TTC549 (cell line): ENCODE measurements at regions not wholly inside any gene's neighbourhood (a gene's known extent, or its start where the extent isn't known, plus 50 kb on each side); places are given as distances from the start of the nearest gene placed in this dataset.
"Not testable (repeated sequence)": the region's sequence is repeated elsewhere in the genome, so short reads cannot be mapped to it uniquely, and the experiment has no call there.

ENCODE experiments used
- FAIRE-seq: peaks from 2 replicates; lab custom pipeline; 2012; peaks lifted over from hg19 to GRCh38; lab: Jason Lieb, UNC

DNA sequence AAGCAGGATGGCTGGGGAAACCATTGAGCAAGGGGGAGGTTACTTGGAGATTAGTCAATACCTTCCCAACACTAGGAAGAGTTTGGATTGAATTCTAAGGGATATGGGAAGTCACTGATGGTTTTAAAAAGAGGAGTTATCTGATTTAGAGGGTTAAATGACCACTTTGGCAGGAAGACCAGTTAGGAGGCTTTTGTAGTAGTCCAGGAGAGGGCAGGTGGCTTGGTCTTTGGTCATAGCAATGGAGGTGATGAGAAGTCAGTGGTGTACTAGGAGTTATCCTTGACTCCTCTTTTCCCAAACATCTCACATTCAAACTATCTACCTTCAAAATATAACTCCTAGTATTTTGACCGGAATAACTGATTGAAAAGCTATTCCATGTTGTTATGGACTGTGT is 644.1 kb downstream of the UTRN start:
- FAIRE-seq: no peak

DNA sequence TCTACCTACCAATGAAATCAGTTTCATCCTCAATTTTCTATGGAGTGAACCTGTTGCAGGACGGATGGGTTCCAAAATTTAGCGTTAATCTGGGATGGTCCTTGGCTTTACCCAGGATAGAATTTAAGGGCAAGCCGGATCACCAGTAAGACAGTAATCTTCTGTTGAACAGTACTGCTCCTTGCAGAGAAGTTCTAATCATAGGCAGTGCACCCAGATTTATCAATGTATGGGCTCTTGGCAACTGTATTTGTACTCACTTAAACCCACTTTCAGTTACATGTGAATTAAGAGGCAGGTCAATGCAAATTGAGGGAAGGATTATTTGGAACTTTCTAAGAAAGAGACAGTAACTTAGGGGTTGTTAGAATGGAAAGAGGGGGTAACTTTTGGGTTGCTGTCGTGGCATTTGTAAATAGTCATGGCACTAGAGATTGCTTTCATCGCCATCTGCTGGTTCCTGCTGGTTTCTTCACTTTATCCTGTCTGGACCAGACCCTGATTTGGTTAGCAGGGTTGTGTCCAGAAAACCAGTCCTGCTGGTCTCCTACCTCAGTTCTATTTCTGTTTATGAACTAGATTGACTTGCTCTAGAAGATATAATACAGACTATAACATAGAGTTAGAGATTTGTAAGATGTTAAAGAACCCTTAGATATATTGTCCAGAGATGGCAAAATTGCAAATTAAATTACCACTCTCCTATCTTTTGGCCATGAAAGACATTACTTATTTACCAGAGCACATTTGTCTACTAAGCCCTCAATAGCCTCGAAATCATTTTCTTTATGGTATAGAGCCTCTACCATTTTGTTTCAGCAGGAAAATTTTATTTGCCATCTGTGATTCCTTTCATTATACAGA is 646.3 kb downstream of the UTRN start:
- FAIRE-seq: peak; percentile 26

GRCh38 chr6:144932621-144933020 is 647.5 kb downstream of the UTRN start:
- no peak for FAIRE-seq

- FAIRE-seq: no peak
Observed at GRCh38 chr6:144935181-144935580, 650.0 kb downstream of the UTRN start.

GRCh38 chr6:144935661-144936060 is 650.5 kb downstream of the UTRN start:
- FAIRE-seq: no peak

DNA sequence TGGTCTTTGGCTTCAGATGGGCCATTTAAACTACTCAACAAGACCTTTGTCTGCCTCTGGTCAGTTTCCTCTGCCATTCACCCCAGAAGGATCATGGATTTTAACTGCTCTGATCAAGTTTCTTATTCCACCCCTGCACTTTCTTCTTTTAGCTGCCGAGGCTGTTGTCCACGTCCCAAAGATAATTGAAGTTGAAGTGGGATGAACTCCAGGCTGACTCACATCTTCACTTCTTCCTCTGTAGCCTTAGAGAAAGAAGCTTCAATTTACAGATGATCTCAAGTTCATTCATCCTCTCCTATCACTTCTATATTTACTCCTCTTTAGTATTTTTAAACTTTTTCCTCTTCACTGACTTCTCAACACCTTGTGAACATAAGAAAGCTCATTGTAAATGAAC is 651.6 kb downstream of the UTRN start:
- no peak for FAIRE-seq

GRCh38 chr6:144939921-144940320 is 654.8 kb downstream of the UTRN start:
- no peak for FAIRE-seq

DNA sequence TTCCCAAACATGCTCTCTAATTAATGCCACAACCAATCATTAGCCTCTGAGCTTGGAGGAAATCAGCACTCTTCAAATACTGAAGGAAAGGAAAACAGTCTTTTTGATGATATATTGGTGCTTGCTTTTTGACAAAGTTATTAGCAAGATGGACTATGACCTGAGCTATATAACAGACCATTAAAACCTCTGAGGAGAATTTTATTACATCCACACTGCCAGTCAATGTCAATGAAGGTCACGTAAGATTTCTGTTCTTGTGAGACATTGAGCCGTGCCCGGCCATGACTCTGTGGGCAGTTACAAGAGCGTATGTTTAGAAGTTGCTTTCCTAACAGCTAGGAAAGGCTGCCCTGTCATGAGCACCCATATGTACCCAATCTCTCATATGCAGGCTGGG is 659.0 kb downstream of the UTRN start:
- FAIRE-seq: no peak

- no peak for FAIRE-seq
Observed at GRCh38 chr6:144947398-144947976, 662.4 kb downstream of the UTRN start.

GRCh38 chr6:144951730-144952437 is 666.7 kb downstream of the UTRN start:
- no peak for FAIRE-seq

DNA sequence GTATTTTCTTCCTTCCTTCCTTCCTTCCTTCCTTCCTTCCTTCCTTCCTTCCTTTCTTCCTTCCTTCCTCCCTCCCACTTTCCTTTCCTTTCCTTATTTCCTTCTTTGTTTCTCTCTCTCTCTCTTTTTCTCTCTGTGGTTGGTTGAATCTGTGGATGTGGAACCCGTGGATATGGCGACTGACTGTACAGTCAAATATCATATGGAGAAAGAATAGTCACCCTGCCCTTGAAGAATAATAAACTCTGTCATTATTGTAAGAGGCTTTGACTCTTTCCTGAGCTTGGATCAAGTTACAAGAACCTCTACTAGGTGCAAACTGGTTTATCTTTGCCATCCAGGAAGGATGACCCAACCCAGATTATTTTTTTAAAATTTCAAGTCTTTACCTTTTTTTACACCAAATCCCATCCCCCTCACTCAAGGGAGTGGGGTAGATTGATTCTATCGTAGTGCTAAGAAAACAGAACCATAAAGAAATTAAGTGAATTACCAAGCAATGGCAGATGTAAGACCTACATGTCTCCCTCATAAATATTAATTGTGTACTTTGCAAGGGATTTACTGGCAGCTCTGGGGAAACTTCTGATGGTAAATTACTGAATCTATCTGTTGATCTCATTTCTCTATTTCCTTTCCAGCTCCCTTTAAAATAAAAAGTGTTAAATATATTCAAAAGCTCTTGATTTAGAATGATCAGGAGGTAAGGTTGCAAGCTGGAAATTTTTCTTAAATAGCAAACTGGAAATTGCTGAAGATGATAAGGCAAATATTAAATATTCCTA is 667.5 kb downstream of the UTRN start:
- FAIRE-seq: no peak

GRCh38 chr6:144953552-144954240 is 668.6 kb downstream of the UTRN start:
- no peak for FAIRE-seq

DNA sequence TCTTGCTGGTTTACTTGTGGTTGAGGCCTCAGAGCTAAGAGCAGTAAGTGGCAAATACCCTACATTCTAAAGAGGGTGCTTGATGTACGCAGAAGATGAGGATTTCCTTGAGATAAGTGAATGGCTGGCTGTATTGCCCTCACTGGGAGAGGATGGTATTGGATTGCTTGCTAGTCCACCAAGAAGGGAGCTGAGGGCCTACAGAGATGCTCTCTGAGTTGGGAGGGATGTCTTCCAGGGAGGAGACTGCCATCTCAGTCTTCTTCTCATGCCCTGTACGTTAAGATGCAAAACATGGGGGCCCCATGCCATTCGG is 669.1 kb downstream of the UTRN start:
- FAIRE-seq: no peak

- FAIRE-seq: no peak
Observed at GRCh38 chr6:144955392-144955791, 670.3 kb downstream of the UTRN start.

GRCh38 chr6:144955859-144956258 is 670.7 kb downstream of the UTRN start:
- no peak for FAIRE-seq

DNA sequence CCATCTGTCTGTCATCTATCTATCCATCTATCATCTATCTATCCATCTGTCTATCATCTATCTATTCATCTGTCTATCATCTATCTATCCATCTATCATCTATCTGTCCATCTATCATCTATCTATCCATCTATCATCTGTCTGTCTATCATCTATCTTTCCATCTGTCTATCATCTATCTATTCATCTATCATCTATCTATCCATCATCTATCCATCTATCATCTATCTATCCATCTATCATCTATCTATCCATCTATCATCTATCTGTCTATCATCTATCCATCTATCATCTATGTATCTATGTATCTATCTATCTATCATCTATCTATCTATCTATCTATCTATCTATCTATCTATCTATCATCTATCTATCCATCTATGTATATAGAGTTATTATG is 671.6 kb downstream of the UTRN start:
- FAIRE-seq: not testable (repeated sequence)

- no peak for FAIRE-seq
Observed at GRCh38 chr6:144957236-144957937, 672.3 kb downstream of the UTRN start.

DNA sequence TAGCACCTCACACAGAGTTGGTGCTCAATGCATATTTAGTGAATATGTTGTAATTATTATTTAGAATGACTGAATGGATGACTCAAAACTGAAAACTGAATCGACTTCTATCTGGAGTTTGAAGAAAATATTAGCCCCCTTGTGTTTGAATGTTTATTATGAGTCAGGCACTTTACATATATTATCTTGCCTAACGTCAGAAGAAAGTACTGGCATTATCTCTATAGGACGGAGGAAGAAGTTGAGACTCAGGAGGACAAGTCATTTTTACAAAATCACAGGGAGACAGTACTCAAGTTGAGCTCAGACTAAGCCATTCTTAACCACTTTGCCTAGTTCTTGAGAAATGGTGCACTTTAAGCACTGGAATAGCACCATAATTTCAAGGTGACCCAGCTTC is 684.0 kb downstream of the UTRN start:
- FAIRE-seq: no peak

- no peak for FAIRE-seq
Observed at GRCh38 chr6:144969602-144970272, 684.6 kb downstream of the UTRN start.

- not testable (repeated sequence) for FAIRE-seq
Observed at GRCh38 chr6:144977250-144977864, 692.2 kb downstream of the UTRN start.
